ENCODE measurements at regions not wholly inside any gene's neighbourhood (a gene's known extent, or its start where the extent isn't known, plus 50 kb on each side); places are given as distances from the start of the nearest gene placed in this dataset.

DNA sequence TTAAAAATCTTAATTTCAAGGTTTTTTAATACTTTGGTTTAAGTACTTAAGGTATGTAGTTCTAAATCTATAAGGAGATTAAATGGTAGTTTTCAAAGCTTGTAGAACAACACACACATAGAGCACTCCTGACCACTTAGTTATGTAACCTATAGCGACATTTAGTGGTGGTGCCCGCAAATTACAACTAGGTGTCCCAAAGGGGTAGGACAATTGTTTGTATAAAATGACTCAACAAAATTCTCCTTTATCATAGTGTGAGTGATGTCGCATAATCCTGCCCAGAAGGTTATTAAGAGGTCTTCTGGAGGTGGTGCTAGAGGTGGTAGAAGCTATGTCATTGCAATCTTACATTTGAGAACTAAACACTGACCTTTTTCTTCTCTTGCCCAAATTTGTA lies 373.0 kb upstream of the RASGEF1B start:
- Histone ChIP-seq H4K91ac (replicated peaks; ENCODE audit: insufficient read length, low read length) (no peak overlapping the region), H3K56ac (replicated peaks; ENCODE audit: insufficient read length, low read depth, low read length) (no peak overlapping the region), H3K79me1 (ENCODE audit: low read depth, low read length) (no peaks in the 10 kb centered on the region), H4K8ac (ENCODE audit: extremely low read depth, insufficient read depth, low read length) (no peak overlapping the region), H3K4me1 (replicated peaks in 1 of 4; ENCODE audit: control insufficient read depth in 3 of 4, insufficient read depth in 4 of 4, low read length in 3 of 4) (no peaks in the 10 kb centered on the region), H3K9me3 (ENCODE audit: insufficient read depth in 2 of 2, low read depth in 1 of 2, low read length in 1 of 2) (no peaks in the 10 kb centered on the region), H3K4me2 (ENCODE audit: insufficient read depth in 1 of 2, low read depth in 2 of 2, low read length in 2 of 2) (no peak overlapping the region), H2BK120ac (replicated peaks; ENCODE audit: low read depth, low read length) (no peak overlapping the region), H3K14ac (ENCODE audit: insufficient read length) (no peak overlapping the region), H4K5ac (ENCODE audit: insufficient read length, low read depth, low read length) (no peak overlapping the region), H3K36me3 (ENCODE audit: control insufficient read depth in 2 of 4, insufficient read depth in 4 of 4, low read length in 3 of 4) (no peaks in the 10 kb centered on the region), H3K9ac (replicated peaks in 1 of 4; ENCODE audit: extremely low read depth in 1 of 4, low read depth in 3 of 4, low read length in 3 of 4) (no peak overlapping the region), H2BK12ac (ENCODE audit: low read depth, low read length) (peak overlapping the region; percentile 44; the same call in 1 of the 2 replicates), H3K27ac (ENCODE audit: low read depth, low read length) (no peak overlapping the region), H3K23me2 (ENCODE audit: low read depth, low read length) (no peaks in the 10 kb centered on the region), H3K18ac (ENCODE audit: extremely low read depth, low read length) (no peak overlapping the region), H2AK5ac (ENCODE audit: low read depth, low read length) (no peak overlapping the region), H3K4me3 (ENCODE audit: extremely low read depth in 1 of 4, insufficient read depth in 2 of 4, low read depth in 3 of 4, low read length in 4 of 4) (no peak overlapping the region), H2BK15ac (ENCODE audit: low read length) (no peak overlapping the region), H4K20me1 (replicated peaks in 1 of 2; ENCODE audit: control insufficient read depth in 1 of 2, insufficient read depth in 2 of 2, low read length in 2 of 2) (no peaks in the 10 kb centered on the region), H3K23ac (ENCODE audit: insufficient read length) (no peak overlapping the region), H3K4ac (replicated peaks; ENCODE audit: insufficient read length, low read depth, low read length) (no peak overlapping the region), H2BK5ac (ENCODE audit: low read depth, low read length) (no peak overlapping the region), H2BK20ac (ENCODE audit: low read length) (peak overlapping the region; percentile 40; the same call in 1 of the 2 replicates), H2AFZ (ENCODE audit: low read length) (peak overlapping the region; percentile 94; the same call in 1 of the 2 replicates), H3K79me2 (ENCODE audit: control insufficient read depth in 1 of 2, insufficient read depth in 2 of 2, low read length in 2 of 2) (no peaks in the 10 kb centered on the region), H3K27me3 (replicated peaks in 1 of 4; ENCODE audit: control insufficient read depth in 3 of 4, extremely low read depth in 1 of 4, insufficient read depth in 3 of 4, low read length in 3 of 4) (peaks cover 0 to 1% (median 0%) of the 10 kb centered on the region in 4 experiments; a peak in 1 of 7 replicates)
- 3% methylated on average over 3 of the region's 3 CpGs; no CpG with 5 or more reads in 1 of the 2 experiments for WGBS, 2 experiments (ENCODE audit: extremely low coverage in 1 of 2, insufficient coverage in 1 of 2, insufficient read length in 1 of 2, insufficient replicate concordance in 2 of 2, low coverage in 1 of 2, low lambda C conversion rate in 2 of 2, missing lambda C conversion rate in 1 of 2)
- DNase-seq (ENCODE audit: low read depth in 1 of 2, low spot score in 2 of 2) (peak; percentile 9 to 80), FAIRE-seq (peak; percentile 72)
- CTCF ChIA-PET (ENCODE audit: partially characterized antibody) = interaction anchor here (0.7 to 5.3 kb wide), 35 partner anchors 8 to 448 kb away, joined by 3 to 38 read pairs (median 3); partner anchors contain the start of gene RASGEF1B
- POLR2A ChIA-PET (ENCODE audit: partially characterized antibody) = no interaction called here
- TF ChIP-seq RAD21 (IDR thresholded peaks at IDR 0.05 in 1 of 2, conservative IDR thresholded peaks at IDR 0.05 in 1 of 2; ENCODE audit: low read depth in 2 of 2, low read length in 2 of 2) = peak; percentile 86 to 88
- TF ChIP-seq RBBP5 (IDR thresholded peaks at IDR 0.05; ENCODE audit: borderline replicate concordance, low read depth, low read length) = no peak
- TF ChIP-seq RNF2 (IDR thresholded peaks at IDR 0.05; ENCODE audit: borderline replicate concordance, low read depth, low read length, missing control alignments, poor library complexity, severe bottlenecking) = no peak
- TF ChIP-seq, protein P1, sequence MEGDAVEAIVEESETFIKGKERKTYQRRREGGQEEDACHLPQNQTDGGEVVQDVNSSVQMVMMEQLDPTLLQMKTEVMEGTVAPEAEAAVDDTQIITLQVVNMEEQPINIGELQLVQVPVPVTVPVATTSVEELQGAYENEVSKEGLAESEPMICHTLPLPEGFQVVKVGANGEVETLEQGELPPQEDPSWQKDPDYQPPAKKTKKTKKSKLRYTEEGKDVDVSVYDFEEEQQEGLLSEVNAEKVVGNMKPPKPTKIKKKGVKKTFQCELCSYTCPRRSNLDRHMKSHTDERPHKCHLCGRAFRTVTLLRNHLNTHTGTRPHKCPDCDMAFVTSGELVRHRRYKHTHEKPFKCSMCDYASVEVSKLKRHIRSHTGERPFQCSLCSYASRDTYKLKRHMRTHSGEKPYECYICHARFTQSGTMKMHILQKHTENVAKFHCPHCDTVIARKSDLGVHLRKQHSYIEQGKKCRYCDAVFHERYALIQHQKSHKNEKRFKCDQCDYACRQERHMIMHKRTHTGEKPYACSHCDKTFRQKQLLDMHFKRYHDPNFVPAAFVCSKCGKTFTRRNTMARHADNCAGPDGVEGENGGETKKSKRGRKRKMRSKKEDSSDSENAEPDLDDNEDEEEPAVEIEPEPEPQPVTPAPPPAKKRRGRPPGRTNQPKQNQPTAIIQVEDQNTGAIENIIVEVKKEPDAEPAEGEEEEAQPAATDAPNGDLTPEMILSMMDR (IDR thresholded peaks at IDR 0.05; ENCODE audit: control extremely low read depth in 1 of 3, insufficient read depth in 1 of 3, low read depth in 1 of 3, low read length in 3 of 3) = peak in 2 of 3 experiments; percentile 64 to 77; a peak in 3 of 4 replicates
- no peak for TF ChIP-seq EGR1 (IDR thresholded peaks at IDR 0.05; ENCODE audit: borderline replicate concordance, low read depth, low read length)
- no peak for TF ChIP-seq TAF7 (optimal IDR thresholded peaks at IDR 0.05; ENCODE audit: borderline replicate concordance, low read depth, low read length)
- peak; percentile 93 for TF ChIP-seq BACH1 (IDR thresholded peaks at IDR 0.05; ENCODE audit: low read length)
- TF ChIP-seq POU5F1 (IDR thresholded peaks at IDR 0.05; ENCODE audit: low read depth, low read length) = no peak
- TF ChIP-seq MAFK (IDR thresholded peaks at IDR 0.05; ENCODE audit: low read depth, low read length) = peak; percentile 75
- no peak for TF ChIP-seq JUND (IDR thresholded peaks at IDR 0.05; ENCODE audit: low read length)

Data from H1 (cell line).